ENCODE measurements at regions not wholly inside any gene's neighbourhood (a gene's known extent, or its start where the extent isn't known, plus 50 kb on each side); places are given as distances from the start of the nearest gene placed in this dataset.

DNA sequence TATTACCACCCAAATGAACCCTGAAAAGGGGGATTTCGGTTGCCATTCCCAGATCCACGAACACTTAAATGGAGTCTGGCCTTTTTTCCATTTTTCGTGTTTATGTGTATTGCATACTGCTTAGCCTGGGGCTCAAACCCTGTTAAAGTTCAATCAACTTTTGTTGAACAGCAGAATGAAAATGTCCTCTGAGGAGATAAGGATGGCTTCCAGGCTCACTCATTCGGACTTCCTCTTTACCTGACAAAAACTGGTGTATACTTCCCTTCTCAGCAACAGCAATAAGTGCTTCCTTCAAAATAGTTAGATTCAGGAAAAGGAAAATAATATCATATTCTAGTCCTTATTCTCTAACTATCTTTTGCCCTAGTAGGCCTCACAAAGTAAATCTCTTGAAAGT lies 61.1 kb upstream of the ARID5B start:
- TF ChIP-seq, protein P1, sequence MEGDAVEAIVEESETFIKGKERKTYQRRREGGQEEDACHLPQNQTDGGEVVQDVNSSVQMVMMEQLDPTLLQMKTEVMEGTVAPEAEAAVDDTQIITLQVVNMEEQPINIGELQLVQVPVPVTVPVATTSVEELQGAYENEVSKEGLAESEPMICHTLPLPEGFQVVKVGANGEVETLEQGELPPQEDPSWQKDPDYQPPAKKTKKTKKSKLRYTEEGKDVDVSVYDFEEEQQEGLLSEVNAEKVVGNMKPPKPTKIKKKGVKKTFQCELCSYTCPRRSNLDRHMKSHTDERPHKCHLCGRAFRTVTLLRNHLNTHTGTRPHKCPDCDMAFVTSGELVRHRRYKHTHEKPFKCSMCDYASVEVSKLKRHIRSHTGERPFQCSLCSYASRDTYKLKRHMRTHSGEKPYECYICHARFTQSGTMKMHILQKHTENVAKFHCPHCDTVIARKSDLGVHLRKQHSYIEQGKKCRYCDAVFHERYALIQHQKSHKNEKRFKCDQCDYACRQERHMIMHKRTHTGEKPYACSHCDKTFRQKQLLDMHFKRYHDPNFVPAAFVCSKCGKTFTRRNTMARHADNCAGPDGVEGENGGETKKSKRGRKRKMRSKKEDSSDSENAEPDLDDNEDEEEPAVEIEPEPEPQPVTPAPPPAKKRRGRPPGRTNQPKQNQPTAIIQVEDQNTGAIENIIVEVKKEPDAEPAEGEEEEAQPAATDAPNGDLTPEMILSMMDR (IDR thresholded peaks at IDR 0.05), result no peak
- no peak for TF ChIP-seq POLR2A (IDR thresholded peaks at IDR 0.05)
- no peak for TF ChIP-seq POLR2AphosphoS5 (IDR thresholded peaks at IDR 0.05)

Measured in transverse colon (tissue), 4 donors.